Trophoblast cell (in vitro differentiated cells and primary cell): ENCODE measurements at regions not wholly inside any gene's neighbourhood (a gene's known extent, or its start where the extent isn't known, plus 50 kb on each side); places are given as distances from the start of the nearest gene placed in this dataset.

Source experiments
- DNase-seq, 2 donors: peaks; one replicate each; pipeline ENCODE4 v3.0.0-alpha.2; 2016
- H2AFZ ChIP-seq: 2 replicates; pipeline ENCODE4 v1.6.1; 2013; ENCODE audit warnings: low read length, moderate library complexity, mild to moderate bottlenecking; ENCODE audit not compliant: insufficient read depth, poor library complexity
- H2AK5ac ChIP-seq: 2 replicates; pipeline ENCODE4 v1.6.1; 2013; ENCODE audit warnings: mild to moderate bottlenecking, low read length
- H2BK120ac ChIP-seq: 2 replicates; pipeline ENCODE4 v1.6.1; 2013; ENCODE audit warnings: low read length, mild to moderate bottlenecking, moderate library complexity; ENCODE audit not compliant: insufficient read depth, poor library complexity
- H2BK12ac ChIP-seq: 2 replicates; pipeline ENCODE4 v1.6.1; 2013; ENCODE audit warnings: mild to moderate bottlenecking, low read length, moderate library complexity
- H2BK5ac ChIP-seq: 2 replicates; pipeline ENCODE4 v1.6.1; 2013; ENCODE audit warnings: low read length, low read depth, moderate library complexity, mild to moderate bottlenecking; ENCODE audit not compliant: poor library complexity
- H3K14ac ChIP-seq: 2 replicates; pipeline ENCODE4 v1.6.1; 2013; ENCODE audit warnings: mild to moderate bottlenecking, low read length
- H3K18ac ChIP-seq: 2 replicates; pipeline ENCODE4 v1.6.1; 2013; ENCODE audit warnings: mild to moderate bottlenecking, low read length
- H3K23ac ChIP-seq: 2 replicates; pipeline ENCODE4 v1.6.1; 2013; ENCODE audit warnings: low read length
- H3K27ac ChIP-seq: 2 replicates; pipeline ENCODE4 v1.5.1; 2013; ENCODE audit warnings: low read depth, mild to moderate bottlenecking, inconsistent platforms, low read length, moderate library complexity
- H3K27me3 ChIP-seq: 2 replicates; pipeline ENCODE4 v1.6.1; 2013; ENCODE audit warnings: inconsistent platforms, mild to moderate bottlenecking, low read length, moderate library complexity; ENCODE audit not compliant: insufficient read depth
- H3K36me3 ChIP-seq, 2 experiments: 1 replicate in 1 of 2; 2 replicates in 1 of 2; pipeline ENCODE4 v1.6.1; 2013; ENCODE audit warnings: low read length in 2 of 2, mild to moderate bottlenecking in 2 of 2, moderate library complexity in 1 of 2; ENCODE audit not compliant: insufficient read depth in 2 of 2, control insufficient read depth in 1 of 2
- H3K4ac ChIP-seq: 2 replicates; pipeline ENCODE4 v1.6.1; 2013; ENCODE audit warnings: low read depth, mild to moderate bottlenecking, low read length, moderate library complexity
- H3K4me1 ChIP-seq, 2 experiments: 1 replicate in 1 of 2; 2 replicates in 1 of 2; pipeline ENCODE4 v1.6.1; 2013; ENCODE audit warnings: low read length in 2 of 2, mild to moderate bottlenecking in 2 of 2, moderate library complexity in 1 of 2; ENCODE audit not compliant: insufficient read depth in 2 of 2, control insufficient read depth in 1 of 2
- H3K4me2 ChIP-seq: 2 replicates; pipeline ENCODE4 v1.6.1; 2013; ENCODE audit warnings: inconsistent platforms, mild to moderate bottlenecking, low read length, moderate library complexity
- H3K4me3 ChIP-seq: 2 replicates; pipeline ENCODE4 v1.5.1; 2013; ENCODE audit warnings: mild to moderate bottlenecking, low read depth, low read length, inconsistent platforms
- H3K79me1 ChIP-seq: one replicate; pipeline ENCODE4 v1.6.1; 2013; ENCODE audit warnings: low read length
- H3K79me2 ChIP-seq: 2 replicates; pipeline ENCODE4 v1.6.1; 2013; ENCODE audit warnings: low read length, mild to moderate bottlenecking; ENCODE audit not compliant: control insufficient read depth, insufficient read depth, poor library complexity
- H3K9ac ChIP-seq: 2 replicates; pipeline ENCODE4 v1.6.1; 2013; ENCODE audit warnings: mild to moderate bottlenecking, low read length
- H3K9me3 ChIP-seq: 2 replicates; pipeline ENCODE4 v1.6.1; 2013; ENCODE audit warnings: low read depth, mild to moderate bottlenecking, control low read depth, inconsistent platforms, low read length; ENCODE audit not compliant: insufficient read depth
- H4K12ac ChIP-seq: 2 replicates; pipeline ENCODE4 v1.6.1; 2013; ENCODE audit warnings: low read depth, mild to moderate bottlenecking, low read length, moderate library complexity
- H4K8ac ChIP-seq: 2 replicates; pipeline ENCODE4 v1.6.1; 2013; ENCODE audit warnings: low read depth, mild to moderate bottlenecking, low read length, moderate library complexity
- H4K91ac ChIP-seq: one replicate; pipeline ENCODE4 v1.6.1; 2013; ENCODE audit warnings: low read depth, mild to moderate bottlenecking, low read length, moderate library complexity
- WGBS: extraction: QIAGEN DNeasy Blood & Tissue Kit; methylation state at CpG from one replicate; pipeline ENCODE4 v1.1.7; 2013; ENCODE audit warnings: missing lambda C conversion rate; ENCODE audit not compliant: insufficient read length, insufficient coverage; ENCODE audit errors: extremely low coverage; 5-methylcytosine and 5-hydroxymethylcytosine counted together

GRCh38 chr16:86993426-86994110, 323.6 kb downstream of the C16orf95 start:
- H2BK120ac ChIP-seq, result peak overlapping the region; percentile 10
- no peak overlapping the region for H2BK5ac ChIP-seq
- H2BK12ac ChIP-seq, result peak overlapping the region; percentile 56
- no peak overlapping the region for H4K8ac ChIP-seq
- H2AK5ac ChIP-seq, result no peak overlapping the region
- H3K4me2 ChIP-seq, result no peak overlapping the region
- H3K9me3 ChIP-seq, result peaks cover 3% of the 10 kb centered on the region
- no CpG with 5 or more reads among the region's 26 CpGs for WGBS
- H3K4me3 ChIP-seq, result no peak overlapping the region
- H3K27me3 ChIP-seq, result no peaks in the 10 kb centered on the region
- no peak overlapping the region for H3K14ac ChIP-seq
- no peak overlapping the region for H3K23ac ChIP-seq
- H3K18ac ChIP-seq, result no peak overlapping the region
- H3K4ac ChIP-seq, result no peak overlapping the region
- peak overlapping the region; percentile 40 for H4K91ac ChIP-seq
- H3K36me3 ChIP-seq, result no peaks in the 10 kb centered on the region
- H3K27ac ChIP-seq, result no peak overlapping the region
- no peak for DNase-seq
- no peak overlapping the region for H2AFZ ChIP-seq
- H4K12ac ChIP-seq, result no peak overlapping the region
- H3K9ac ChIP-seq, result no peak overlapping the region
- no peaks in the 10 kb centered on the region for H3K79me2 ChIP-seq
- H3K79me1 ChIP-seq, result no peaks in the 10 kb centered on the region
- peaks cover 4 to 10% of the 10 kb centered on the region in 2 experiments for H3K4me1 ChIP-seq

GRCh38 chr16:86994215-86994614, 323.0 kb downstream of the C16orf95 start:
- no peak overlapping the region for H3K14ac ChIP-seq

GRCh38 chr16:86994651-86995171, 322.5 kb downstream of the C16orf95 start:
- no peak overlapping the region for H3K18ac ChIP-seq
- H3K4me2 ChIP-seq, result no peak overlapping the region
- no CpG with 5 or more reads among the region's 12 CpGs for WGBS

More at GRCh38 chr16:86994215-86994614, 323.0 kb downstream of the C16orf95 start:
- Histone ChIP-seq H3K18ac (no peak overlapping the region), H4K91ac (peak overlapping the region; percentile 40), H4K12ac (no peak overlapping the region), H3K4ac (no peak overlapping the region), H3K79me2 (no peaks in the 10 kb centered on the region), H3K4me3 (no peak overlapping the region), H2AFZ (no peak overlapping the region), H3K4me1 (peaks cover 4 to 10% of the 10 kb centered on the region in 2 experiments), H3K4me2 (no peak overlapping the region), H2AK5ac (no peak overlapping the region), H3K79me1 (no peaks in the 10 kb centered on the region), H2BK120ac (peak overlapping the region; percentile 10), H3K9ac (no peak overlapping the region), H3K36me3 (no peaks in the 10 kb centered on the region), H3K27ac (no peak overlapping the region), H3K27me3 (no peaks in the 10 kb centered on the region), H2BK12ac (peak overlapping the region; percentile 56), H4K8ac (no peak overlapping the region), H3K23ac (no peak overlapping the region), H3K9me3 (peaks cover 9% of the 10 kb centered on the region), H2BK5ac (no peak overlapping the region)
- no CpG with 5 or more reads among the region's 3 CpGs for WGBS
- DNase-seq, result no peak

GRCh38 chr16:86995456-86995855, 321.7 kb downstream of the C16orf95 start:
- Histone ChIP-seq H3K4ac (no peak overlapping the region), H3K79me2 (no peaks in the 10 kb centered on the region), H2BK120ac (no peak overlapping the region), H4K91ac (no peak overlapping the region), H4K12ac (no peak overlapping the region), H2AFZ (no peak overlapping the region), H3K27ac (no peak overlapping the region), H3K27me3 (no peaks in the 10 kb centered on the region), H3K4me1 (peaks cover 4 to 10% of the 10 kb centered on the region in 2 experiments), H3K79me1 (no peaks in the 10 kb centered on the region), H2BK5ac (no peak overlapping the region), H3K9me3 (peaks cover 9% of the 10 kb centered on the region), H3K14ac (peak overlapping the region; percentile 23), H3K4me3 (no peak overlapping the region), H3K9ac (no peak overlapping the region), H2AK5ac (no peak overlapping the region), H2BK12ac (no peak overlapping the region), H3K36me3 (no peaks in the 10 kb centered on the region), H3K4me2 (no peak overlapping the region), H3K23ac (no peak overlapping the region), H4K8ac (no peak overlapping the region), H3K18ac (no peak overlapping the region)
- DNase-seq, result no peak
- WGBS, result no CpG with 5 or more reads among the region's 15 CpGs

More at GRCh38 chr16:86994651-86995171, 322.5 kb downstream of the C16orf95 start:
- Histone ChIP-seq H2BK120ac (no peak overlapping the region), H3K14ac (no peak overlapping the region), H3K27ac (no peak overlapping the region), H3K79me2 (no peaks in the 10 kb centered on the region), H3K4me1 (peaks cover 4 to 10% of the 10 kb centered on the region in 2 experiments), H2BK5ac (no peak overlapping the region), H3K9ac (no peak overlapping the region), H2BK12ac (no peak overlapping the region), H4K8ac (no peak overlapping the region), H3K4ac (no peak overlapping the region), H3K36me3 (no peaks in the 10 kb centered on the region), H4K12ac (no peak overlapping the region), H3K9me3 (peaks cover 9% of the 10 kb centered on the region), H2AK5ac (no peak overlapping the region), H3K79me1 (no peaks in the 10 kb centered on the region), H2AFZ (no peak overlapping the region), H4K91ac (no peak overlapping the region), H3K23ac (no peak overlapping the region), H3K27me3 (no peaks in the 10 kb centered on the region), H3K4me3 (no peak overlapping the region)
- no peak for DNase-seq
